ENCODE measurements at regions not wholly inside any gene's neighbourhood (a gene's known extent, or its start where the extent isn't known, plus 50 kb on each side); places are given as distances from the start of the nearest gene placed in this dataset.

DNA sequence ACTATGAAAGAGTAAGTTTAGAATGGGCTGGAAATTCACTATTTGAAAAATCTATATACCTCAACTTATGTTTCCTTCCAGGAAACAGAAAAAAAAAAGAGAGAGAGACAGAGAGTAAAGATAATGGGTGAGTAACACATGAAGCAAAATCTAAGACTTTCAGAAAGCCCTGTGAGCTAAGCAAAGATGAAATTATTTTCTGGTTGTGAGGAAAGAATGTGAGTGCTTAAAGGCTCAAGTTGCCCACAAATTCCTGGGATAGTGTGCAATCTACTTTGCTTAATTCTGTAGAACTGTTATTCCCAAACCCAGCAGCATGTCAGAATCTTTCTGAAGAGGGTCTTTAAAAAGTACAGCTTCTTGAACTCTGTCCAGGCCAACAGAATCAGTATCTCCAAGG, 337.7 kb upstream of the AGTR1 start:
- TF ChIP-seq, protein P1, sequence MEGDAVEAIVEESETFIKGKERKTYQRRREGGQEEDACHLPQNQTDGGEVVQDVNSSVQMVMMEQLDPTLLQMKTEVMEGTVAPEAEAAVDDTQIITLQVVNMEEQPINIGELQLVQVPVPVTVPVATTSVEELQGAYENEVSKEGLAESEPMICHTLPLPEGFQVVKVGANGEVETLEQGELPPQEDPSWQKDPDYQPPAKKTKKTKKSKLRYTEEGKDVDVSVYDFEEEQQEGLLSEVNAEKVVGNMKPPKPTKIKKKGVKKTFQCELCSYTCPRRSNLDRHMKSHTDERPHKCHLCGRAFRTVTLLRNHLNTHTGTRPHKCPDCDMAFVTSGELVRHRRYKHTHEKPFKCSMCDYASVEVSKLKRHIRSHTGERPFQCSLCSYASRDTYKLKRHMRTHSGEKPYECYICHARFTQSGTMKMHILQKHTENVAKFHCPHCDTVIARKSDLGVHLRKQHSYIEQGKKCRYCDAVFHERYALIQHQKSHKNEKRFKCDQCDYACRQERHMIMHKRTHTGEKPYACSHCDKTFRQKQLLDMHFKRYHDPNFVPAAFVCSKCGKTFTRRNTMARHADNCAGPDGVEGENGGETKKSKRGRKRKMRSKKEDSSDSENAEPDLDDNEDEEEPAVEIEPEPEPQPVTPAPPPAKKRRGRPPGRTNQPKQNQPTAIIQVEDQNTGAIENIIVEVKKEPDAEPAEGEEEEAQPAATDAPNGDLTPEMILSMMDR (IDR thresholded peaks at IDR 0.05), result no peak
- no peak for TF ChIP-seq POLR2A (IDR thresholded peaks at IDR 0.05)
